Mammary epithelial cell (primary cell): ENCODE measurements at regions not wholly inside any gene's neighbourhood (a gene's known extent, or its start where the extent isn't known, plus 50 kb on each side); places are given as distances from the start of the nearest gene placed in this dataset.

Experiments
- EZH2 ChIP-seq: IDR thresholded peaks from 2 replicates; pipeline ENCODE4 v1.6.1; 2012; ENCODE audit warnings: low read length, inconsistent platforms, borderline replicate concordance
- TF ChIP-seq, protein P1 (sequence below), 2 donors: IDR thresholded peaks in 1 of 2; conservative IDR thresholded peaks in 1 of 2; 2 replicates each; pipeline ENCODE4 v1.5.1; 2011 to 2012; ENCODE audit warnings: inconsistent platforms in 2 of 2, low read length in 2 of 2, mild to moderate bottlenecking in 2 of 2, control low read depth in 1 of 2, low read depth in 1 of 2; ENCODE audit not compliant: insufficient read depth in 1 of 2; ENCODE audit errors: extremely low read depth in 1 of 2

GRCh38 chr22:46098525-46099475 is 51.5 kb upstream of the PPARA start:
- TF ChIP-seq, protein P1, sequence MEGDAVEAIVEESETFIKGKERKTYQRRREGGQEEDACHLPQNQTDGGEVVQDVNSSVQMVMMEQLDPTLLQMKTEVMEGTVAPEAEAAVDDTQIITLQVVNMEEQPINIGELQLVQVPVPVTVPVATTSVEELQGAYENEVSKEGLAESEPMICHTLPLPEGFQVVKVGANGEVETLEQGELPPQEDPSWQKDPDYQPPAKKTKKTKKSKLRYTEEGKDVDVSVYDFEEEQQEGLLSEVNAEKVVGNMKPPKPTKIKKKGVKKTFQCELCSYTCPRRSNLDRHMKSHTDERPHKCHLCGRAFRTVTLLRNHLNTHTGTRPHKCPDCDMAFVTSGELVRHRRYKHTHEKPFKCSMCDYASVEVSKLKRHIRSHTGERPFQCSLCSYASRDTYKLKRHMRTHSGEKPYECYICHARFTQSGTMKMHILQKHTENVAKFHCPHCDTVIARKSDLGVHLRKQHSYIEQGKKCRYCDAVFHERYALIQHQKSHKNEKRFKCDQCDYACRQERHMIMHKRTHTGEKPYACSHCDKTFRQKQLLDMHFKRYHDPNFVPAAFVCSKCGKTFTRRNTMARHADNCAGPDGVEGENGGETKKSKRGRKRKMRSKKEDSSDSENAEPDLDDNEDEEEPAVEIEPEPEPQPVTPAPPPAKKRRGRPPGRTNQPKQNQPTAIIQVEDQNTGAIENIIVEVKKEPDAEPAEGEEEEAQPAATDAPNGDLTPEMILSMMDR (conservative IDR thresholded peaks at IDR 0.05 in 1 of 2, IDR thresholded peaks at IDR 0.05 in 1 of 2; ENCODE audit: extremely low read depth in 1 of 2, insufficient read depth in 1 of 2, low read depth in 1 of 2, low read length in 2 of 2) = no peak
- TF ChIP-seq EZH2 = no peak
